Astrocyte of the cerebellum (primary cell): ENCODE measurements at regions not wholly inside any gene's neighbourhood (a gene's known extent, or its start where the extent isn't known, plus 50 kb on each side); places are given as distances from the start of the nearest gene placed in this dataset.
A peak's percentile ranks its signal among the peaks of the same experiment; 100 is the strongest.

Experiments used
- DNase-seq: peaks from one replicate; pipeline ENCODE4 v3.0.0-alpha.2; 2011; ENCODE audit warnings: low read depth
- H3K4me3 ChIP-seq: 2 replicates; pipeline ENCODE4 v1.5.1; 2011; ENCODE audit warnings: mild to moderate bottlenecking, low read depth, low read length, moderate library complexity
- in situ Hi-C: cut with HindIII; loops from 2 replicates; pipeline ENCODE4 v1.10.0; 2017; ENCODE audit warnings: low sequenced_read_pairs
- TF ChIP-seq, protein P1 (sequence below): IDR thresholded peaks from 2 replicates; pipeline ENCODE4 v1.5.1; 2012; ENCODE audit warnings: low read length, low read depth, moderate library complexity, mild to moderate bottlenecking; ENCODE audit errors: missing control alignments

DNA sequence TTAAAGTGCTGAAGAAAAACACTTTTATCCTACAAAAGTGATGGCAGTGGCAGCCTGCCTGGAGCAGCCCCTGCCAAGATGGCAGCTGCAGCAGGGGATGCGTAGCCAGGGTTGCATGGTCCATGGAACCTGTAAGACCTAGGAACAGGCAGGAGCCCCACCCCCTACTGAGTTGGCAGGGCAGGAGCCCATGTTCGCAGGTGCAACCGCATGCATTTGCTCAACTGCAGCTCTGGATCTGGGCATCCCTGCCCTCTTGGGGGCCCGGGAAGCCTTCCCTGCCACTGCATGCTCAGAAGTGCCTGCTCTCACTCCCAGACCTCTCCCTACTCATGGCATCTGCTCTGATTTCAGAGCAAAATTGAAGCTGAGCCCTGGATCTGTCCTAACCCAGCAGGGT, 779.6 kb downstream of the CDH18 start:
- DNase-seq, result no peak
- TF ChIP-seq, protein P1, sequence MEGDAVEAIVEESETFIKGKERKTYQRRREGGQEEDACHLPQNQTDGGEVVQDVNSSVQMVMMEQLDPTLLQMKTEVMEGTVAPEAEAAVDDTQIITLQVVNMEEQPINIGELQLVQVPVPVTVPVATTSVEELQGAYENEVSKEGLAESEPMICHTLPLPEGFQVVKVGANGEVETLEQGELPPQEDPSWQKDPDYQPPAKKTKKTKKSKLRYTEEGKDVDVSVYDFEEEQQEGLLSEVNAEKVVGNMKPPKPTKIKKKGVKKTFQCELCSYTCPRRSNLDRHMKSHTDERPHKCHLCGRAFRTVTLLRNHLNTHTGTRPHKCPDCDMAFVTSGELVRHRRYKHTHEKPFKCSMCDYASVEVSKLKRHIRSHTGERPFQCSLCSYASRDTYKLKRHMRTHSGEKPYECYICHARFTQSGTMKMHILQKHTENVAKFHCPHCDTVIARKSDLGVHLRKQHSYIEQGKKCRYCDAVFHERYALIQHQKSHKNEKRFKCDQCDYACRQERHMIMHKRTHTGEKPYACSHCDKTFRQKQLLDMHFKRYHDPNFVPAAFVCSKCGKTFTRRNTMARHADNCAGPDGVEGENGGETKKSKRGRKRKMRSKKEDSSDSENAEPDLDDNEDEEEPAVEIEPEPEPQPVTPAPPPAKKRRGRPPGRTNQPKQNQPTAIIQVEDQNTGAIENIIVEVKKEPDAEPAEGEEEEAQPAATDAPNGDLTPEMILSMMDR, result no peak
- no peak overlapping the region for H3K4me3 ChIP-seq
- in situ Hi-C loops, result no loop called here

GRCh38 chr5:19210886-19211285, 777.1 kb downstream of the CDH18 start:
- H3K4me3 ChIP-seq, result no peak overlapping the region
- in situ Hi-C loops, result no loop called here
- no peak for DNase-seq
- TF ChIP-seq, protein P1, result no peak

GRCh38 chr5:19229179-19229835, 758.7 kb downstream of the CDH18 start:
- DNase-seq, result no peak
- H3K4me3 ChIP-seq, result no peak overlapping the region
- in situ Hi-C loops, result no loop called here
- TF ChIP-seq, protein P1, result no peak

DNA sequence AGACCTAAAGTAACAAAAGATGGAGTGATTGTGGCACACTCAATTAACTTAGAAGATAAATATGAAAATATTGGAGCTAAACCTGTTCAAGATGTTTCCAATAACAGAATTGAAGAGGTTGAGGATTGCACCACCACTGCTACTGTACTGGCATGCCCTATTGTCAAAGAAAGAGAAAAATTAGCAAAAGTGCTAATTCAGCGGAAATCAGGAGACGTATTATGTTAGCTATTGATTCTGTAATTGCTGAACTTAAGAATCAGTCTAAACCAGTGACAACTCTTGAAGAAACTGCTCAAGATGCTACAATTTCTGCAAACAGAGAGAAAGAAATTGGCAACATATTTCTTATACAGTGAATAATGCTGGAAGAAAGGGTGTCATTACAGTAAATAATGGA, 754.4 kb downstream of the CDH18 start:
- no peak for DNase-seq
- no peak overlapping the region for H3K4me3 ChIP-seq
- TF ChIP-seq, protein P1, result no peak
- in situ Hi-C loops, result no loop called here

DNA sequence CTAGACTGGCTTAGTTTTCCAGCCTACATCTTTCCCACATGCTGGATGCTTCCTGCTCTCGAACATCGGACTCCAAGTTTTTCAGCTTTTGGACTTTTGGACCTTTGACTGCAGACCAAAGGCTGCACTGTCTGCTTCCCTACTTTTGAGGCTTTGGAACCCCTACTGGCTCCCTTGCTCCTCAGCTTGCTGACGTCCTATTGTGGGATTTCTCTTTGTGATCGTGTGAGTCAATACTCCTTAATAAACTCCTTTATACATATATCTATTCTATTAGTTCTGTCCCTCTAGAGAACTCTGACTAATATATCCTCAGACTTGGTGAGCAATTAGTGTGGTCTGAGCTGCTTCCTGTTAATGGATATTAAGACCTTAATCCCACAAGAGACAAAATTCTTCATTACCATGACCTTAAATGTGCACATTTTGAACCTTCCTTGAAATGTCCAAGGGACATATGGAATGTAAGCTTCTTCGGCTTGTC, 752.9 kb downstream of the CDH18 start:
- DNase-seq, result no peak
- in situ Hi-C loops, result no loop called here
- no peak overlapping the region for H3K4me3 ChIP-seq
- TF ChIP-seq, protein P1, result no peak

GRCh38 chr5:19240170-19240569, 747.8 kb downstream of the CDH18 start:
- no peak overlapping the region for H3K4me3 ChIP-seq
- in situ Hi-C loops, result no loop called here
- DNase-seq, result peak; percentile 27
- TF ChIP-seq, protein P1, result no peak
